Stomach smooth muscle (tissue), 2 donors: ENCODE measurements at regions not wholly inside any gene's neighbourhood (a gene's known extent, or its start where the extent isn't known, plus 50 kb on each side); places are given as distances from the start of the nearest gene placed in this dataset.

Source experiments
- H3K27ac ChIP-seq: one replicate; pipeline ENCODE4 v1.7.0; 2013; ENCODE audit warnings: mild to moderate bottlenecking, low read length, inconsistent platforms
- H3K27me3 ChIP-seq, 2 donors: one replicate each; pipeline ENCODE4 v1.7.0; 2013; ENCODE audit warnings: low read length in 2 of 2; ENCODE audit not compliant: insufficient read depth in 2 of 2, control insufficient read depth in 1 of 2
- H3K36me3 ChIP-seq, 2 donors: one replicate each; pipeline ENCODE4 v1.7.0; 2013; ENCODE audit warnings: low read length in 2 of 2; ENCODE audit not compliant: control insufficient read depth in 2 of 2, insufficient read depth in 2 of 2
- H3K4me1 ChIP-seq: one replicate; pipeline ENCODE4 v1.7.0; 2013; ENCODE audit warnings: low read length; ENCODE audit not compliant: control insufficient read depth, insufficient read depth
- H3K4me3 ChIP-seq, 2 donors: one replicate each; pipeline ENCODE4 v1.7.0; 2013; ENCODE audit warnings: low read length in 2 of 2
- H3K9ac ChIP-seq, 2 donors: one replicate each; pipeline ENCODE4 v1.7.0; 2013; ENCODE audit warnings: low read length in 2 of 2, mild to moderate bottlenecking in 1 of 2
- H3K9me3 ChIP-seq, 2 donors: one replicate each; pipeline ENCODE4 v1.7.0; 2013; ENCODE audit warnings: low read length in 2 of 2; ENCODE audit not compliant: control insufficient read depth in 2 of 2
- donor health status: healthy.
- donor health status: Pancreatic carcinoma.

DNA sequence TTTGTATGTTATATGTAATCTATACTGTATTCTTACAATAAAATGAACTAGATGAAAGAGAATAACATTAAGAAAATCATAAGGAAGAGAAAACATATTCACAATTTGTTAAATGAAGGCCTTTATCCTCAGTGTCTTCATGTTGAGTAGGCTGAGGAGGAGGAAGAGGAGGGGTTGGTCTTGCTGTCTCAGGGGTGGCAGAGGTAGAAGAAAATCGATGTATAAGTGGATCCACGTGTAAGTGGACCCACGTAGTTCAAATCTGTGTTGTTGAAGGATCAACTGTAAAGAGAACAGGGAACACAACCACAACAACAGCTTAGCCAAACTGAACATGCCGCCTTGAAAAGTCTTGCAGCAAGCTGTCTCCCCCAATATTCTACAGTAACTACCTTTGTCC lies 161.6 kb upstream of the NRP1 start:
- Histone ChIP-seq H3K36me3 (no peaks in the 10 kb centered on the region), H3K4me1 (peaks cover 10% of the 10 kb centered on the region), H3K9me3 (no peaks in the 10 kb centered on the region), H3K9ac (no peak overlapping the region), H3K4me3 (no peak overlapping the region), H3K27me3 (no peaks in the 10 kb centered on the region), H3K27ac (no peak overlapping the region)

DNA sequence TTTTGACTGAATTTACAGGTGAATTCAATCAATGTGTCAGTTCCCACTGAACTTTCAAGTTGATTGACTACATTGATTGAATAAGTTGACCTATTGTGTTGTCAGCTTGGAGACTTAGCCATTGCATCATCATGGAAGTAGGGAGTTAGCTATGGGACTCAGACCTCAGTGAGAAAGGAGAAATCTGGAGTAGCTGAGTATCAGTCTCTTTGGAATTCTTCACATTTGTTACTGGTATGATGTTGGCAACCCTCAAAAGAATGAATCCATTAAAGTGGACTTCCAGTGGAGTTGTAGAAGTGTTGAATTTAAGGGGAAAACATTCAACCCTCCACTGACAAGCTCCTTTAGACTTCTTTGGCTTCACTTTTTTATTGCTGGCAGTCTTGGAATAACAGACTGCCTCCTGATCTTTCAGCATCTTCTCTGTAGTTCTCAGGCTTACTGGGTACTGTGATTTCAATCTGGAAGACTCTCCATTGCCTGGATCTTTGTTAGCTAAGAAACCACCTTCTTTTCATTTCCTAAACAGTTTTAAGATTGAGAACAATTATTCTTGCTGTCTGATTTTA lies 160.3 kb upstream of the NRP1 start:
- Histone ChIP-seq H3K27me3 (no peaks in the 10 kb centered on the region), H3K4me1 (peaks cover 12% of the 10 kb centered on the region), H3K4me3 (no peak overlapping the region), H3K27ac (no peak overlapping the region), H3K9me3 (no peaks in the 10 kb centered on the region), H3K9ac (no peak overlapping the region), H3K36me3 (no peaks in the 10 kb centered on the region)

GRCh38 chr10:33493978-33494377 lies 159.5 kb upstream of the NRP1 start:
- Histone ChIP-seq H3K27ac (no peak overlapping the region), H3K36me3 (no peaks in the 10 kb centered on the region), H3K4me1 (peaks cover 15% of the 10 kb centered on the region), H3K27me3 (no peaks in the 10 kb centered on the region), H3K4me3 (no peak overlapping the region), H3K9ac (no peak overlapping the region), H3K9me3 (no peaks in the 10 kb centered on the region)

DNA sequence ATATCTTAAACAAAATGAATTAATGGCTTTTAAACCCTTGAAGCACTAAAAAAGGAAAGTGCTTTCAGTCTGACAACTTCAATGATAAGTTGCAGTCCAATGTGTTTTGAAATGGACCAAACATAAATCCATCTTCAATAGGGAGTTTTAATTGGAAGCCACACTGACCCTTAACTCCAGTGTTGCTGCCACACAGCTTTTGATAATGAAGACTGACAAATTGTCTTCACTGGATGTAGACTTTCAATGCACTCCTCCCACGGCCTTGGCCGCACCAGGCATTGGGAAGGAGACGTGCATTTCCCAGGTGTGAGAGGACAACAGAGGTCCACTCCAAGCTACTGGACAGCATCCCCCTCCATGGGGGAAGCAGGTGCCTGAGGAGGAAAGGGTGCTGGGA lies 159.0 kb upstream of the NRP1 start:
- Histone ChIP-seq H3K9ac (no peak overlapping the region), H3K27me3 (no peaks in the 10 kb centered on the region), H3K4me3 (no peak overlapping the region), H3K27ac (no peak overlapping the region), H3K4me1 (peaks cover 15% of the 10 kb centered on the region), H3K9me3 (no peaks in the 10 kb centered on the region), H3K36me3 (no peaks in the 10 kb centered on the region)

GRCh38 chr10:33492701-33493345 lies 158.4 kb upstream of the NRP1 start:
- H3K4me1 ChIP-seq = peaks cover 15% of the 10 kb centered on the region

DNA sequence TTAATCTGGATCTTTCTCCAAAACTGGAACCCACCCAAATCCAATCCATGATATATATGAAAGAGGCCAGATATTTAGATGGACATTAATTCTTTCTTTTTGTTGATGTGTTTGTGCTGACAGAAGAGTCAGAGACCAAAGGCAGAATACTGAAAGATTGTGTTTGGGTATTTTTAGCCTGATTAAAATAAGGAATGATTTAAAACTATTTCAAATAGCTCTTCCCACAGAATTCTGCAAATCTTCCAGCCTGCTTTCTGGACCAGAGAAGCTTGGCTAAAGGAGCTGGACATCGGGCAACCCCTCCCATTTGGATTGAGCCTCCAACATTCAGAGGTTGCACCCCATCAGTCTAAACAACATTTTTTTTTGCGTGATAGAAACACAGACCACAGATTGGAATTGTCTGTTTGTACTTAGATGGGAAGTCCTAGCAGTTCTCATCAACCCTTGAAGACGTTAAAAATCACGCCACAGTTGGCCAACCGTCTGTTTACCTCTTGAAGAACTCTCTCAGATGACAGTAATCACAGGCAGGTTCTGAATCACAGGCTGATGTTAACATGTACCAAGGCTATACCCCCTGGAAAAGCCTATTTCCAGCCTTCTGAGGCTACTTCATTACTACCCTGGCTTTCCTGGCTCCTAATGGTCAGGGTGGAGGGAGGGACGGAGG lies 155.2 kb upstream of the NRP1 start:
- no peak overlapping the region for H3K9ac ChIP-seq
- no peaks in the 10 kb centered on the region for H3K9me3 ChIP-seq
- H3K4me3 ChIP-seq = no peak overlapping the region
- peaks cover 17% of the 10 kb centered on the region for H3K4me1 ChIP-seq
- no peaks in the 10 kb centered on the region for H3K36me3 ChIP-seq
- H3K27me3 ChIP-seq = no peaks in the 10 kb centered on the region
- peak overlapping the region; percentile 46 for H3K27ac ChIP-seq

More at GRCh38 chr10:33492701-33493345, 158.4 kb upstream of the NRP1 start:
- no peak overlapping the region for H3K4me3 ChIP-seq
- no peaks in the 10 kb centered on the region for H3K27me3 ChIP-seq
- H3K9ac ChIP-seq = no peak overlapping the region
- H3K9me3 ChIP-seq = no peaks in the 10 kb centered on the region
- no peak overlapping the region for H3K27ac ChIP-seq
- no peaks in the 10 kb centered on the region for H3K36me3 ChIP-seq

DNA sequence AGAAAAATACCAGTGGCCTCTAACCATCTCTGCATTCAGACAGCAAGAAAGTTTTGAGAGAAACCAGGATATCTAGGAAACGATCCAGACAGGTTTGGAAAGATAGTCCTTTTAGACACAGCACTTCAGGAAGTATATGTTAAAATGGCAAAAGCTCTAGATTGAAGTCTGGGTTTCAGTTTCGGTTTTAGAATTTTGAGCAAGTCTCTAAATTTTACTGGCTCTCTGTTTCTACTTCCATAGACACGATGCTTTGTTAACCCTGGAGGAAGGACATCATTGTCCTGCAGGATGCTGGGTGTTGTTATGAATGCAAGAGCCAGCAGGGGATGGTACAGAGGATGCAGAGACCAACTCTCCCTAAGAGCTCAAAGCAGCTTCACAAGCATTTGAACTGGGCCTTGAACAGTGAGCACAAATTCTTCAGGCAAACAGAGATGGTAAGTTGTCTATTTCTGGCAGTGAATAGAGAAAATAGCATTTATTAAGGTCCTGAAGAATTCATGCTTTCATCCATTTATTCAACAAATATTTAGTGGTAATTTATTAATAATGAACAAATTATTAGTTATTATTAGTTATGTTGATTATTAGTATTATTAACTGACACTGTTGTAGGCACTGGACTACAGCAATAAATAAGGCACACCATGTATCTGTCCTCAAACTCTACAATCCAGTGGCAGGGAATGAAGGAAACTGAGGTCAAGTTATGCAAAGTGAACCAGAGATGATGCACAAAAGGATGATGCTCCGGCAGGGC lies 152.7 kb upstream of the NRP1 start:
- peak overlapping the region; percentile 47 to 54 for H3K4me3 ChIP-seq
- H3K27ac ChIP-seq = no peak overlapping the region

GRCh38 chr10:33485276-33485675 lies 150.8 kb upstream of the NRP1 start:
- Histone ChIP-seq H3K27ac (no peak overlapping the region), H3K27me3 (no peaks in the 10 kb centered on the region), H3K4me1 (peaks cover 16% of the 10 kb centered on the region), H3K4me3 (no peak overlapping the region), H3K9me3 (no peaks in the 10 kb centered on the region), H3K36me3 (no peaks in the 10 kb centered on the region), H3K9ac (no peak overlapping the region)

More for the DNA sequence above, 152.7 kb upstream of the NRP1 start:
- Histone ChIP-seq H3K36me3 (no peaks in the 10 kb centered on the region), H3K27me3 (no peaks in the 10 kb centered on the region), H3K9me3 (no peaks in the 10 kb centered on the region), H3K9ac (no peak overlapping the region), H3K4me1 (peaks cover 19% of the 10 kb centered on the region)

- H3K36me3 ChIP-seq = no peaks in the 10 kb centered on the region
- H3K27ac ChIP-seq = no peak overlapping the region
- no peaks in the 10 kb centered on the region for H3K9me3 ChIP-seq
- no peaks in the 10 kb centered on the region for H3K27me3 ChIP-seq
- H3K4me3 ChIP-seq = no peak overlapping the region
- H3K4me1 ChIP-seq = peaks cover 13% of the 10 kb centered on the region
- H3K9ac ChIP-seq = no peak overlapping the region
Measured at GRCh38 chr10:33484787-33485186, 150.3 kb upstream of the NRP1 start.

GRCh38 chr10:33483816-33484190 lies 149.3 kb upstream of the NRP1 start:
- Histone ChIP-seq H3K9me3 (no peaks in the 10 kb centered on the region), H3K9ac (no peak overlapping the region), H3K4me1 (peaks cover 10% of the 10 kb centered on the region), H3K27ac (no peak overlapping the region), H3K27me3 (no peaks in the 10 kb centered on the region), H3K4me3 (no peak overlapping the region), H3K36me3 (no peaks in the 10 kb centered on the region)
